Motor neuron (in vitro differentiated cells): ENCODE measurements at regions not wholly inside any gene's neighbourhood (a gene's known extent, or its start where the extent isn't known, plus 50 kb on each side); places are given as distances from the start of the nearest gene placed in this dataset.

Experiments
- ATAC-seq, 8 experiments: fragments of 200-7000 bp; cut with Tn5 transposase; replicated peaks in 6 of 8; 2 replicates each; pipeline ENCODE4 v1.8.0; 2021; ENCODE audit warnings: mild to moderate bottlenecking in 8 of 8, moderate library complexity in 8 of 8
- H3K27ac ChIP-seq, 2 donors: fragments of 250-450 bp; sonication (Bioruptor Pico); 2 replicates each; pipeline ENCODE4 v1.9.0; 2021; ENCODE audit warnings: antibody characterized with exemption in 2 of 2, mild to moderate bottlenecking in 2 of 2, moderate library complexity in 1 of 2
- H3K4me1 ChIP-seq, 2 donors: fragments of 250-450 bp; sonication (Bioruptor Pico); replicated peaks in 1 of 2; 2 replicates each; pipeline ENCODE4 v1.6.1; 2021; ENCODE audit warnings: antibody characterized with exemption in 2 of 2, mild to moderate bottlenecking in 2 of 2, moderate library complexity in 1 of 2
- H3K4me3 ChIP-seq, 5 donors: fragments of 250-450 bp; sonication (Bioruptor Pico); 2 replicates each; pipeline ENCODE4 v1.9.0; 2021; ENCODE audit warnings: antibody characterized with exemption in 5 of 5, mild to moderate bottlenecking in 5 of 5, moderate library complexity in 4 of 5
- WGBS, 10 experiments: fragments of 450-650 bp; shearing (Covaris generic); methylation state at CpG; one replicate each; pipeline ENCODE4 v1.0.0; 2022; 5-methylcytosine and 5-hydroxymethylcytosine counted together
- in situ Hi-C, 9 experiments: fragments of 400-800 bp; cut with MboI; loops; one replicate each; pipeline ENCODE4 v1.15.0; 2021; ENCODE audit warnings: low sequenced_read_pairs in 9 of 9, low pct_unique_long_range_greater_than_20kb in 2 of 9; ENCODE audit not compliant: unreplicated experiment in 9 of 9

DNA sequence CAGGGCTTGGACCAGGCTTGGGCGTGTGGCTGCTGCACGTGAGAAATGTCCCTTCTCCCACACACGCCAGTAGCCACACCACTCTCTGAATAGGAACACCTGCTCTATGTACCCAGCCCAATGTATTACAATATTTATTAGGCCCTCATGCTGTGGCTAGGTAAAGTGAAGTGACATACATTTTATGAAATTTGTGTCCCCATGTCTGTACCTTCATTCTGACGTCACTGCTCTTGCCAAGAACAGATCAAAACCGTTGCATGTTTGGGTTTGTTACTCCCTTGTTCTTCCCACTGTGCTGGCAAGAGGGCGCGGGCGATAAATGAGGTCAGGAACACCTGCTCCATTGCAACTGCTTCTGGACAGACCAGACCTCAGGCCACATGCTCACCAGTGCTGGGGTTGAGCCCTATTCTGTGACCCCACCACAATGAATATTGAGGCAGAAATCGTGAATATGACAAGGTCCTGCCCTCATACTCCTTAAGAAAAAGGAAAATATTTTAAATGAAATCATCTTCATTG, 436.4 kb upstream of the SALL3 start:
- H3K27ac ChIP-seq = no peak overlapping the region
- no peak for ATAC-seq
- in situ Hi-C loops = no loop called here
- 0 to 100% (median 71%) methylated on average over 1 to 8 of the region's 9 CpGs; no CpG with 5 or more reads in 2 of the 10 experiments for WGBS, 10 experiments
- H3K4me3 ChIP-seq = no peak overlapping the region
- H3K4me1 ChIP-seq = no peaks in the 10 kb centered on the region

DNA sequence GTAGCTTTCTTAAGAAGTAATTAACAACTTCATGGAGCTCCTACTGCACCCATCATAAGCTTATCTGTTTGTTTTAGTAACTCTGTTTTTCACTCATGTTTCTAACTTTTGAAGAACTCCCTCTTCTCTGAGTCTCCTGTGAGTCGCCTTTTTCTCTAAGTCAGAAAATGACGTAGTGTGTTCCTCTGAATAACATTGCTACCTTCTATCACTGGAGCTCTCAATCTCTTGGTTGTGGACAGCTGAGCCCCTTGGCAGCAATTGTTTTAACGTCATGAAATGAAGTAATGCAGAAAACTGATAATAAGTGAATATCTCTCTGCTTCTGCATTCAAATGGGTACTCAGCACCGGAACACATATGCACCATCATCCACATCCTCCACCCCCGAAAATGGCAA, 433.3 kb upstream of the SALL3 start:
- no peak for ATAC-seq

DNA sequence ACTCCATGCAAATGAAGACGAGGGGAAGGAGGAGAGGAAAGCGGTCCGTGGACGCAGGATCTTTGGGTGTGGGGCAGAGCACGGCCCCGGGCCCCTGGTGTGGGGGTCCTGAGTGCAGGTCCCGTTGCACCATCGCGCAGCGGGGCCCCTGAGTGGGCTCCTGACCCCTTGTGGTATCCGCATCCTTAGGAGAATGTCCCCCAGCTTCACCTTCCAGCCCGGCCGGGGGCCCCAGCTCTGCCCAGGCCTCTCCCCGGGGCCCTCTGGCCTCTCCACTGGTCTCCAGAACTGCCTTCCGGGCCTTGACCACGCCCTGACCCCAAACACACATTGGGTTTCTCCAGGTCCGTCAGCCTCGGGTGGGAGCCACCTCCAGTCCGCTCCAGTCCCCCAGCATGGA, 431.8 kb upstream of the SALL3 start:
- no peak for ATAC-seq
- no peak overlapping the region for H3K27ac ChIP-seq
- WGBS, 10 experiments = 60 to 100% (median 90%) methylated on average over 2 to 13 of the region's 19 CpGs; no CpG with 5 or more reads in 6 of the 10 experiments
- in situ Hi-C loops = no loop called here
- H3K4me3 ChIP-seq = no peak overlapping the region
- no peaks in the 10 kb centered on the region for H3K4me1 ChIP-seq

More for the DNA sequence above, 433.3 kb upstream of the SALL3 start:
- 0 to 76% (median 46%) methylated on average over 1 to 5 of the region's 5 CpGs for WGBS, 10 experiments
- in situ Hi-C loops = no loop called here
- Histone ChIP-seq H3K4me1 (no peaks in the 10 kb centered on the region), H3K27ac (no peak overlapping the region), H3K4me3 (no peak overlapping the region)

DNA sequence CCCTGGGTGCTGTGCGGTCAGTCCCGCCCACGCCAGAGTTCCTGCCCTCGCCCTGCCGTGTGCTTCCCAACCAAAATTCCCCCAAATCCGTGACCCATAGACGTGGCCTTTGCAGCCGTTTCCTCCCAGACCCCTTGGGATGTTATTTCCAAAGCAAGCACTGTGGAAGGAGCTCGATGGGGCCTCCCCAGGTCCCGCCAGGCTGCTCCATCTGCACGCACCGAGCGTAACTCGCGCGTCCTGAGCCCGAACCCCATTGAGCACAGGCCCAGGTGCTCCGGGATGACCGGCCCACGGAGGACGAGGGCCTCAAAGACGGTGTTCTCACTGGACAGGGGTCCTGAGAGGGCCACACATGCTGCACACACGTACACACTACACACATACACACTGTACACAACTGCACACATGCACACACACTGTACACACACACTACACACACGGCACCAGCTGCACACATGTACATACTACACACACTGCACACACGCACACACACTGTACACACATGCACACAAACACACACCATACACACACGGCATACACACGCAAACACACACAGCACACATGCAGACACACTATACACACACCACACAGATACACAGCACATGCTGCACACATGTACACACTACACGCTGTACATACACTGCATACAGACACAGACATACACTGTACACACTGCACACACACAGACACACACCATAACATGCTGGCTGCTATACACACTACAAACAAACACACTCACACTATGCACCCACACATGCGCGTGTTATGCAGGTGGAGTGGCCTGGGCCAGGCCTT, 431.2 kb upstream of the SALL3 start:
- in situ Hi-C loops = no loop called here
- ATAC-seq = no peak
- no peaks in the 10 kb centered on the region for H3K4me1 ChIP-seq
- WGBS, 10 experiments = 27 to 97% (median 85%) methylated on average over 1 to 9 of the region's 30 CpGs; no CpG with 5 or more reads in 4 of the 10 experiments
- no peak overlapping the region for H3K27ac ChIP-seq
- no peak overlapping the region for H3K4me3 ChIP-seq

DNA sequence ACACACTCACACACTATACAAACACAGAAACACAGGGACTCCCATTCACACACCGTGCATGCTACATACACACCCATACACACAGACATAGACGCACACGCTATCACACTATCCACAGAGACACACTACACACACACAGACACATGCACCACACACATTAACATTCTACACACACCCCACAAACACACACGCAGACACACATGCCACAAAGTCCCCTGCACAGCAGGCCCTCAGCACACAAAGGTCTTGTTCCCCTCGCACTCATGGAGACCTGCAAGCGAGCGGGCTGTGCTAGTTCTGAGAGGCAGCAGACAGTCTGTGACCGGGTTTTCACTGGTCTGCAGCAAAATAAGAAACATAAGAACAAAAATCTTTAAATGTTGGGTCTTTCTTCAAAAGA, 429.6 kb upstream of the SALL3 start:
- Histone ChIP-seq H3K27ac (no peak overlapping the region), H3K4me3 (no peak overlapping the region), H3K4me1 (no peaks in the 10 kb centered on the region)
- no peak for ATAC-seq
- WGBS, 10 experiments = 0 to 93% (median 63%) methylated on average over 1 to 5 of the region's 8 CpGs
- in situ Hi-C loops = no loop called here

DNA sequence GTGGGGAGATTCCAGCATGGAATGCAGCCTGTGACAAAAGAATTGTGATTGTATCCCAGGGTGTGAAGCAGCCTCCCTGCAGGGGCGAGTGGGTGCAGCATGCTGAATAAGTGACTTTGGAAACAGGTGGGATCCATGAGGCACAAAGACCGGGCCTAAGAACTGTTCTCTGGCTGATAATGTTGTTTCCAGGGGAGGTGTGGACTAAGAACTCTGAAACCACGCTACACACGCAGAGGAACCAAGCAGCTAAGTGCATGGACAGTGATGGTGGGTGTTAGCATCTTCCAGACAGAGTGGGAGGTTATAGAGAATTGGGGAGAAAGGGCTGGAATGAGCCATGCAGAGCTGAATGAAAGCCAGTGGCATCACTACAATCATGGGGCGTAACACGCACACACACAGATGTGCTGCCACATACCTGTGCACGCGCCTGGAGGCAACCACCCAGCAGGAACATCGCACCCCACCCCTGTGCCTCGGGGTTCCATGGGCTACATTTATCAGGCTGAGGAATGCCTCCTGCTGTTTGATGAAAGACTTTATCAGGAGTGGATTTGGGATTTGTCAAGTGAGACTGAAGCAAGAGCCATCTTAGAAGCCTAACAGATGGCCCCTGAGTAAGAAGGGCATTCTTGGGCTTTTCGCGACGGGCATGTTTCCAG, 424.5 kb upstream of the SALL3 start:
- WGBS, 10 experiments = 0 to 100% (median 60%) methylated on average over 1 to 11 of the region's 13 CpGs; no CpG with 5 or more reads in 1 of the 10 experiments
- in situ Hi-C loops = no loop called here
- no peak for ATAC-seq

DNA sequence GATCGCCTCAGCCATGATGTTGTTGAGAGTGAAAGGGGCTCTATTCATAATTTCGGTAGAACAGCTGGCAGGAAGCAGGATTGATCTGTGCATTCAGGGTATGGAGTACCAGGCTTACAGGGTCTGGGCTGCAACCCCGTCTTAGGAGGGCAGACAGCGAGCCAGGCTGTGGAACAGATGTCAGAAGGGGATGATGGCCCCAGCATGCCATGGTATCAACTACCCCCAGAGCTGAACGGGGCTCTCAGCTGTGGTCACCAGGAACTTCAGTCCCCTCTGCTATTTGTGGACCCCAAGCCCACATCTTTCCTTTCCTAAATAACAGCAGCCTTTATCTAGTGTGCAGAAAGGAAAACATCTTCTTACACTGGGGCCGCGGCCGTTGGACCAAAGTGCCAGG, 422.2 kb upstream of the SALL3 start:
- in situ Hi-C loops = no loop called here
- 40 to 100% (median 90%) methylated on average over 1 to 6 of the region's 8 CpGs; no CpG with 5 or more reads in 4 of the 10 experiments for WGBS, 10 experiments
- ATAC-seq = no peak

More for the DNA sequence above, 424.5 kb upstream of the SALL3 start:
- Histone ChIP-seq H3K27ac (no peak overlapping the region), H3K4me1 (no peaks in the 10 kb centered on the region), H3K4me3 (no peak overlapping the region)

DNA sequence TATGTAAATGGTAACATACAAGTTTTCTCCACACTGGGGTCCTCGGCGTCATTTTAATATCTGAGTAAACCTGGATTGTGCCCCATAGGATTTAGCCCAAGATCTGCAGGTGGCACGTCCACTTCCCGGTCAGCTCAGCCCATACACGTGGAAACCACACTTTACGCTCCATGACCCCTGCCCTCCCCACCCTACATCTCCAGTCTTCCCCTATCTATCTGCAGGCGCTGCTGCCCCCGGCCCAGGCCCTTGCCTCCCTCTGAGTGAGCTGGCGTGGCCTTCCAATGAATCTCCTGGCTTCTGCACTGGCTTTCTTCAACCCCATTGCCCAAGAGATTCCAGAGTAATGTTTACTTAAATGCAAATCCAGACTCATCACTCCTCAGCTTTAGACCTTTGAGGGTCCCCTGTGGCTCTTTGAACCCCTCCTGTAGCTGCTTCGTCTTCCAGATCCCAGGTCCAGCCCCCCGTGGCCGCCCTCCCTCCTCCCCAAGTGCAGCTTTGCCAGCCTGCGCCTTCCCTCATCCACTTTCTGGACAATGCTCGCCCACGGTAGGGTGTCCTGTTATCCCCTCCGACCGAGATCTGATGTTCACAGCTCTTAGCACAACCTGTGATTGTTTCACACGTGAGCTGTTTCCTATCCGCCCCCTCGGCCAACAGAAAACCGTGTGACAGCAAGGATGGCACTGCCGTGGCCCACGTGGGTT, 421.4 kb upstream of the SALL3 start:
- ATAC-seq = no peak
- peaks cover 6 to 22% of the 10 kb centered on the region in 2 donors for H3K4me1 ChIP-seq
- WGBS, 10 experiments = 60 to 91% (median 80%) methylated on average over 2 to 6 of the region's 23 CpGs; no CpG with 5 or more reads in 5 of the 10 experiments
- in situ Hi-C loops = no loop called here
- no peak overlapping the region for H3K27ac ChIP-seq
- no peak overlapping the region for H3K4me3 ChIP-seq

More for the DNA sequence above, 422.2 kb upstream of the SALL3 start:
- Histone ChIP-seq H3K4me3 (no peak overlapping the region), H3K27ac (no peak overlapping the region), H3K4me1 (peaks cover 2 to 15% of the 10 kb centered on the region in 2 donors)

DNA sequence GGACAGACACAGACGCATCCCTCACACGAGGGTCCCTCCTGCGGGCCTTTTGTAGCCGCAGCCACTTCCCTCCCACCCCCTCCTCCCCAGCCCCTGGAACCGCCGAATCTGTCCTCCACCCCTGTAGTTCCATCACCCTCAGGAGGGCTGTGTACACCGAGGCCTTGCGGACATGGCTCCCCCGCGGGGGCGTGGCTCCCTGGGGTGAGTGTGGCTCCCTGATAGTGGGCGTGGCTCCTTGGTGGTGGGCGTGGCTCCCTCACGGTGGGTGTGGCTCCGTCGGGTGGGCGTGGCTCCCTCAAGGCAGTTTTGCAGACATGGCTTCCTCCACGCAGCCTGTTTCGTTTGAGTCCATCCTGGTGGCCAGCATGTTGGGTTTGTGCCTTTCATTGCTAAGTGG, 420.7 kb upstream of the SALL3 start:
- peaks cover 6 to 25% of the 10 kb centered on the region in 2 donors for H3K4me1 ChIP-seq
- no peak for ATAC-seq
- in situ Hi-C loops = no loop called here
- no peak overlapping the region for H3K27ac ChIP-seq
- no peak overlapping the region for H3K4me3 ChIP-seq
- WGBS, 10 experiments = 0 to 100% (median 35%) methylated on average over 1 to 4 of the region's 19 CpGs; no CpG with 5 or more reads in 4 of the 10 experiments

DNA sequence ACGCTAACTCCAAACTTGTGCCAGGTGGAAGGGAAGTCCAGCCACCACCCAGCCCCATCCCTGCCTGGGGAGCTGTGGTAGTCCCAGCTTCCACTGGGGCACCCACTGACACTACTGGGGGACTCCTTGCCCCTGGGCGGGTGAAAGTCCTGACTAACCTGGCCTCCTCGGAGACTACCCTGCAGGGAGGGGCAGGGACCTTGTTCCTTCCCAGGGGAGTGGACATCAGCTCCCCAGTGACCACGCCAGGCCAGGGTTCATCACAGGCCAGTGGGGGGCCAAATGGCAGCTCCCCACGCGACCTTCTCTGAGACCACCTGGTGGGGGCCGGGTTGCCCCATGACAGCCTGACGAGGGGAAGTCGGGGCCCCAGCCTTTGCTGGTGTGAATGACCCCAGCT, 420.0 kb upstream of the SALL3 start:
- Histone ChIP-seq H3K4me1 (peaks cover 10 to 29% of the 10 kb centered on the region in 2 donors), H3K4me3 (no peak overlapping the region), H3K27ac (no peak overlapping the region)
- in situ Hi-C loops = no loop called here
- WGBS, 10 experiments = 60 to 100% (median 100%) methylated on average over 1 to 3 of the region's 9 CpGs; no CpG with 5 or more reads in 6 of the 10 experiments
- ATAC-seq = no peak

DNA sequence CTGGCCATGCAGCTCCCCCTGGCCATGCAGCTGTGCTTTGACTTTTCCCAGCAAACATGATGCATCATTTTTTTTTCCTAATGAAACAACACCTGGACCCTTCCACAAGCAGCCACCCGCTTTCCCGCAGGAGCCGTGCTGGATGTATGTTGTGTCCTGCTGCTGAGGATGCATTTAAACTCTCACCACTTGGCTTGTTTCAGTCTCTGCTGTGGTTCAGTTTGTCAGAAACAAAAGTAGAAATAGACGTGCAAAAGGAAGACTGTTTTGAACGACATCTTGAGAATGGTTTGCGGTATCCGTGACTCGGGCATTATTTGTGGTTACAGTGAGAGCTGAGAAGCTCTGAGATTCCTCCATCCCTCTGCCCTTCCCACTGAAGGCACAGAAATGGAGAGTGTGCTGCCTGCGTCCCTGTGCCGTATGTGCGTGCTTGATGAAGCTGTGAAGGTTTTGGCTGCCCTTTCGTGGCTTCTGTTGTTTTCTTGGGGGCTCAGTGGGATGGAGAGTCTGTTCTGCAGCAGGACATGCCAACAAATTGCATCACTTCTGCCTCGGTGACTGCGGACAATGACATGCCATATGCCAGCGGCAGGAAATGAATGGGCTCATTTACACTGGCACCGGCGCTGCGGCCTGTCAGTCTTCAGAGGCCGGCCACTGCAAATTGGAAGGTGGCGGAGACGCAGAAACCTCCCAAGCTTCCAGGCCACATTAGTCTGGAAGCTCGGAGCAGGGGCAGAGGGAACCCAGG, 417.7 kb upstream of the SALL3 start:
- peaks cover 10 to 29% of the 10 kb centered on the region in 2 donors for H3K4me1 ChIP-seq
- in situ Hi-C loops = no loop called here
- H3K27ac ChIP-seq = peak overlapping the region in 1 of 2 donors; percentile 27
- WGBS, 10 experiments = 7 to 76% (median 47%) methylated on average over 1 to 11 of the region's 22 CpGs; no CpG with 5 or more reads in 1 of the 10 experiments
- ATAC-seq = peak in 4 of 8 experiments; percentile 68 to 74 (median 70)
- peak overlapping the region in 1 of 5 donors; percentile 5 for H3K4me3 ChIP-seq

DNA sequence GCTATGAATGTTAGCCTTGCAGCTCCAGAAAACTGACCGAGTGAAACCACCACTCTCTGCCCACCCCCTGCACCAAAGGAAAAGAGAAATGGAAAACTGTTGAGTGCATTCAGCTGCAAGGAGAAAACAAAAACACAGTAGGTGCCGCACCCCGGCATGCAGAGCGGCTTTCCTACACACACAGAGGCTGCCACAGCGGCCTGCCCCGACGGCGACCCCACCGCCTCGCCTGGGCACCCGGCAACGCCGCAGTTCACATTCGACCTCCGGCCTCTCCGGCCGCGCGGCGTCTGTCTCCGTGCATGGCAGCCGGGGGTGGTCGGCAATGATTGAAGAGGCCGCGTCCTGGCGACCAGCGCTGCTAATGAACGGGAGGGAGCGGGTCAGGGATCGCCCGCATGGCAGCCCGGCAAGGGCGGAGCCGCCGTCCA, 417.1 kb upstream of the SALL3 start:
- in situ Hi-C loops = no loop called here
- Histone ChIP-seq H3K4me3 (peak overlapping the region in 1 of 5 donors; percentile 5), H3K27ac (peak overlapping the region; percentile 27 to 56), H3K4me1 (peaks cover 10 to 29% of the 10 kb centered on the region in 2 donors)
- peak in 4 of 8 experiments; percentile 46 to 64 (median 55) for ATAC-seq
- 3 to 83% (median 24%) methylated on average over 1 to 20 of the region's 35 CpGs; no CpG with 5 or more reads in 4 of the 10 experiments for WGBS, 10 experiments
